CD4-positive, alpha-beta T cell treated with Interleukin-6 at 100 ng/mL for 8 hours (primary cell): ENCODE measurements at regions not wholly inside any gene's neighbourhood (a gene's known extent, or its start where the extent isn't known, plus 50 kb on each side); places are given as distances from the start of the nearest gene placed in this dataset.
"Not testable (repeated sequence)": the region's sequence is repeated elsewhere in the genome, so short reads cannot be mapped to it uniquely, and the experiment has no call there.

Source experiments
- DNase-seq: peaks from one replicate; pipeline ENCODE4 v3.0.0-alpha.2; 2020; ENCODE audit warnings: mixed read lengths, low spot score

GRCh38 chr2:56806924-56807323 is 623.1 kb downstream of the CCDC85A start:
- DNase-seq = no peak

DNA sequence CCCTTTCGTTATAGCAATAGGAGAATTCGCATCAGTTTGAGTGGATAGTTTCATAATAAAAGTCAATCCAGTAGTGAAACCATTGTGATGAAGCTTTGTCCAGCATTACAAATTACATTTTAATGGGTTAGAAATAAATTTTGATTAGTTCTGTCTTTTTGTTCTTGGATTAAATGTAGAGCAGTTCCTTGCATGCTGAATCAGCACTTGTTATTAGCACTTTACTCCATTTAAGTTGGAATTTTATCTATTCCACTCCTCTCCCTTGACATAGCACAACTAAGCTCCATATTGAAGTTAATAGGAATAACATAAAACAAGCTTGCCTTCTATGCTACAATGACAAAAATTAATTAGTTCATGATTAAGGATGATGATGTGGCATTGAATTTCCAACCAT is 624.1 kb downstream of the CCDC85A start:
- DNase-seq = no peak

DNA sequence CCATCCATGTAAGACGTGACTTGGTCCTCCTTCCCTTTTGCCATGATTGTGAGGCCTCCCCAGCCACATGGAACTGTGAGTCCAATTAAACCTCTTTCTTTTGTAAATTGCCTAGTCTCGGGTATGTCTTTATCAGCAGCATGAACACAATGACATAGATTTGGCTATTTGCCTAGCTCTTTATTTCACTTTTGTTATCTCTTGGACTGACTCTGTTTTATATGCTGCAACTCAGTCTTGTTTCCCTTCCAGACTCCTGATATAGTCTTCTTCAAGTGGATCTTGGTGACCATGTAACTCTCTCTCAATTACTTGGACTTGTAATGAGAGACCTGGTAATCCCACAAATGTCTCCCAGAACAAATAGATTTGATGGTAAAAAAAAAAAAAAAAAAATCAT is 627.6 kb downstream of the CCDC85A start:
- DNase-seq = no peak

DNA sequence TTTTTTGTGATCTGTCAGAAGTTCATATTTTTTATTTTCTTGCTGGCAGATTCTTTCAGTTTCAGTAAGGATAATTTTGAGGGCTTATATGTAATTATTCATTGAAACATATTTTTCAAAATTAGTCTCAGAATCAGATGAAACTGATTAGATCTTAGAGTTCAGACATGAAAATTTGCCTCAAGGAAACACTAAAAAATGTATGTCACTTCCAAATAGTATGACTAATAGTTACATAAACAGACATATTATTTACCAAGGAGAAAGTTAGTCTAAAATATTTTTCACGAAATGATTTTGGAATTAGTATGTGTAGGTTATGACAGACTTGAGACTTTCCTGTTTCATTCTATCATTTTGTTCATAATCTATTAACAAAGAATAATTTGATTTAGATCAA is 628.6 kb downstream of the CCDC85A start:
- DNase-seq = no peak

DNA sequence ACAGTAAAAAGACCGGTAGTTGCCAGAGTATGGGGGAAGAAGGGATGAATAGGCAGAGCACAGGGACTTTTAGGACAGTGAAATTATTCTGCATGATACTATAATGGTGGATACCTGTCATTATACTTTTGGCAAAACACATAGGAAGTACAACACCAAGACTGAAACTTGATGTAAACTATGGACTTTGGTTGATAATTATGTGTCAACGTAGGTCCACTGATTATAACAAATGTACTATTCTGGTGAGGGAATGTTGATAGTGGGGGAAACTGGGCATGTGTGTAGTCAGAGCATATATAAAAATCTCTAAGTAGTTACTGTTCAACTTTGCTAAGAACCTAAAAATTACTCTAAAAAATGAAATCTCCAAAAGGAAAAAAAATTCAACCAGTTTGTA is 629.7 kb downstream of the CCDC85A start:
- no peak for DNase-seq

GRCh38 chr2:56816666-56817065 is 632.9 kb downstream of the CCDC85A start:
- no peak for DNase-seq

DNA sequence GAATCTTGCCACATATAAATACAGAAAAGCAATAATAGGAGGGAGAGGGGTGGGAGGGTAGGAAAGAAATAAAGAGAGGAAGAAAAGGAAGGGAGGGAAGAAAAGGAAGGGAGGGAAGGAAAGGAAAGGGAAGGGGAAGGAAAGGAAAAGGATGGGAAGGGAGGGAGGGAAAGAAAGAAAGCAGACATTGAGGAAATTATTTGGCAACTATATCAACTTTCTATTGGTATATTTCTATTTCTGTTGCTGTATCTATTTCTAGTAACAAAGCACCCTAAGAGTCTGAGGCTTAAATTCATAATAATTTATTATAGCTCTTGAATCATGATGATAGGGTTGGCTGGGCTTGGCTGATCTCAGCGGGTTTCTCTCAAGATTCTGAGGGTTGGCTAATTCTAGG is 648.0 kb downstream of the CCDC85A start:
- DNase-seq = no peak

- no peak for DNase-seq
These were observed 650.9 kb downstream of the CCDC85A start for GRCh38 chr2:56834686-56835085.

GRCh38 chr2:56840009-56840408 is 656.2 kb downstream of the CCDC85A start:
- DNase-seq = not testable (repeated sequence)

- DNase-seq = no peak
These were observed 677.2 kb downstream of the CCDC85A start for GRCh38 chr2:56860991-56861390.

DNA sequence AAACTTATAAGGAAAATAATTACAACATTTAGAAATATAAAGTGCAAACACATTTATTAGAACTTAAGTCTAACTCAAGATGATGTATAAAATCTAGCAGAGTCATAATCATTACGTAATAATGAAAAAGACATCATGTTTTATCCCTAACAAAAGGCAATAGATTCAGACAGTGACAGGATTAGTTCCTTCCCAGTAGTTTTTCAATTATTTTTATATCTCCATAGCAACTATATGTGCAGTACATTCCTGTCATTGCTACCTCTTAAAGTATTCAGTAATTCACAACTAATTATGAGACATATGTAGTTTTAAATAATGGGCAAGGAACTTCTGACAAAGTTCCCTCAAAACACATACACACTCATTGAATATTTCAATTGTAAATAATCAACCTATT is 687.9 kb downstream of the CCDC85A start:
- DNase-seq = no peak

GRCh38 chr2:56874717-56875116 is 690.9 kb downstream of the CCDC85A start:
- DNase-seq = no peak

DNA sequence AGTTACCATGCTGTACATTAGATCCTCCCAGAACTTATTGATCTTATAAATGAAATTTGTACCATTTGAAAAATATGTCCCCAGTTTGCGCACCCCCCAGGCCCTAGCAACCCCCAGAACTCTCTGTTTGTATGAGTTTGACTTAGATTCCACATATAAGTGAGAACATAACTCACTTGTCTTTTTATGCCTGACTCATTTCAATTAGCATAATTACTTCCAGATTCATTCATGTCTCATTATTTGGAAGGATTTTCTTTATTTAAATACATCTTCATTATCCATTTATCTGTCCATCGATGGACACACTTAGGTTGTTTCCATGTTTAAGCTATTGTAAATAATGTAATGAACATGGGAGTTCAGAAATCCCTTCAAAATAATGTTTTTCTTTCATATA is 705.9 kb downstream of the CCDC85A start:
- no peak for DNase-seq

DNA sequence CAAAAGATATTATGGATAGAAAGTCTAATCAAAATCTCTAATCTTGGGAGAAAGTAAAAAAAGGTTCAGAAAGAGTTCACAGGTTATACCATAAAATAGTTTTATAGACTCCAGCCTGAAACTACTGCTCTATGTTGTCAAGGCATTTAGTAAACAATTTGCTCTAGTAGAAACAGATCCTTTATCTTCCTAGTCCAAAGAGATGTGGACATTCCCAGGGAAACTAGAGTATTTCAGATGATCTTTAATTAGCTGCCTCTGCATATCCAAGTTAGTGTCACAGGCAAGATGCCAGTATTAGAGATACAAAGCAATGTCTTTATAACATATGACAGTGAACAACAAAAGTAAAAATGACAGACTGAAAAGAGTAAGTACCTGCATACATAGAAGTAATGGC is 708.6 kb downstream of the CCDC85A start:
- no peak for DNase-seq

GRCh38 chr2:56898986-56899385 is 715.2 kb downstream of the CCDC85A start:
- DNase-seq = no peak

DNA sequence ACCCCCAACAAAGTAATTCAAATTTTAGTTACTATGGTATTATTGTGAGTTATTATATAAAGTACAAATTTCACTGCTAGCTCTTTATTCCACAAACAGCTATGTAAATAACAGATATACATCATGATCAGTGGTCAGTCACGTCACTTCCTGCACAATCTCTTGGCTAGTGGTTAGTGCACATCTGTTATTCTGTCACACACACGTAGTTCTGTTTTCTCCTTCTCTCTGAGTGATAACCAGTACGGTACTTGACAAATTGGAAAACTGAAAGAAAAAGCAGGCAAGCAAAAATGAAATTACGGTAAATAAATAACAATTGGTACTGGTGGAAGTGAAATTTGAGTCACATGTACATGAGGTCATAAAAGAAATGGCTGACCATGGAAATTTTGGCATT is 728.7 kb downstream of the CCDC85A start:
- DNase-seq = no peak

- no peak for DNase-seq
These were observed 735.0 kb downstream of the CCDC85A start for GRCh38 chr2:56918790-56919189.

GRCh38 chr2:56933976-56934375 is 750.2 kb downstream of the CCDC85A start:
- DNase-seq = no peak

DNA sequence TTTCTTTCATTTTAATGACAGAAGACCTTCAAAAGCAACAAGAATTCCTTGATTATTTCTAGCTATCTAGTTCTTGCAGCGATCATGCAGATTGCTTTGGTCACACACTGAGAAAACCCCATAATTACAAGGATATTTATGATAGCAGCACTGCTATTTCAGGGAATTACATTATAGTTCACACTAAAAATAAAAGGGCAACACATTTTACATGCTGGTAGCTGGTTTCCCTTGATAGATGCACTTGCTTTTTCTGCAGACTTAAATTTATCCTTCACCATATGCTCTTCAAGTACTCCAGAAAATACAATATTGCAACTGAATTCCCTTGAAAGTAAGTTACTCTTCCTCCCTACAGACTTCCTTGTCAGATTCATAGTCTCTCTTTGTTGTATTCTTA is 751.1 kb downstream of the CCDC85A start:
- no peak for DNase-seq

DNA sequence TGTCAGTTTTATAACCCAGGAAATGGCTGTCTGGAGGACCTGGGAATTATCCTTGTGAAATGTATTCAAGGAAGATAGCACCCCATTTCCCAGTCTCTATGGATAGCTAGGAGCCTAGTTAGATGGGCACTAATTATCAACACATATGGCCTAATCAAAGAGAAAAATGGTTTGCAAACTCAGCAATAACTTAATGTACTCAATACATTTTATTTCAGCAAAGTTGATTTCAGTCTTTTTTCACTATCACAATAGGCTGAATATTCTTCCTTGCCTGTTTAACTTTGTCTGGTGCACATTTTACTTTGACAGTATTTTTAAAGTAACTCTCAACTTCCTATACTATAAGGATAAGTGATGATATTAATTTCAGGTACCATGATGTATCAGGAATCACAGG is 756.3 kb downstream of the CCDC85A start:
- DNase-seq = no peak

- no peak for DNase-seq
These were observed 769.1 kb downstream of the CCDC85A start for GRCh38 chr2:56952871-56953270.

DNA sequence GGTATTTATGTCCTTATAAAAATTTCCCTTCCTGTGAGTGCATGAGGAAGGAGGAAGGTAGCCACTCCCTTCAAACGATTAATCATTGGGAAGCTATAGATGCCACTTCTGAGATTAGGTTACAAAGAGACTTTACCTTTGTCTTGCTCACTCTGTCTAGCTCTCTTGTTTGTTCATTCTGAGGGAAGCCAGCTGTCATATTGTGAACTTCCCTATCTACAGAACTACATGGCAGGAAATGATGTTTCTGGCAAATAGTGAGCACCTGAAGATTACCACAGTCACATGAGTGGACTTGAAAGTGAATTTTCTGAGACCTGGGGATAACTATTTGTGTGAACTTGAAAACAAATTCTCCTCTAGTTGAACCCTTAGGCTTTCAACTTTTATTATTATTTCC is 776.8 kb downstream of the CCDC85A start:
- no peak for DNase-seq

GRCh38 chr2:56962673-56963072 is 778.9 kb downstream of the CCDC85A start:
- DNase-seq = no peak

DNA sequence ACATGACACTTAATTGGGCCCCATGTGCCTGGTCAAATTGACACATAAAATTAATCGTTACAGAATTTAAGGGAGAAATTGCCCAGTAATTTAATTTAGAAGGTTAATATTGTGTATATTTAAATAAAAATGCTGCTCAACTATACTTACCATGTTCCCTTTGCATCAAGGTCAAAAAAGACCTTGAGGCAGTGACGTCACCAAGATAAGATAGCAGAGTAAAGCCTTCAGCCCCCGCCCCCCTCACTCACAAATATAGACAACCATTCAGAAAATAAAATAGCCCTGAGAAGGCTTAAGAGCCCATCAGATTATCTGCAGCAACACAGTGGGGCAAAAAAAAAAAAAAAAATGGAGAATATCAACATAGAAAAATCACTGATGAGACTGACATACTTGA is 785.7 kb downstream of the CCDC85A start:
- DNase-seq = no peak

DNA sequence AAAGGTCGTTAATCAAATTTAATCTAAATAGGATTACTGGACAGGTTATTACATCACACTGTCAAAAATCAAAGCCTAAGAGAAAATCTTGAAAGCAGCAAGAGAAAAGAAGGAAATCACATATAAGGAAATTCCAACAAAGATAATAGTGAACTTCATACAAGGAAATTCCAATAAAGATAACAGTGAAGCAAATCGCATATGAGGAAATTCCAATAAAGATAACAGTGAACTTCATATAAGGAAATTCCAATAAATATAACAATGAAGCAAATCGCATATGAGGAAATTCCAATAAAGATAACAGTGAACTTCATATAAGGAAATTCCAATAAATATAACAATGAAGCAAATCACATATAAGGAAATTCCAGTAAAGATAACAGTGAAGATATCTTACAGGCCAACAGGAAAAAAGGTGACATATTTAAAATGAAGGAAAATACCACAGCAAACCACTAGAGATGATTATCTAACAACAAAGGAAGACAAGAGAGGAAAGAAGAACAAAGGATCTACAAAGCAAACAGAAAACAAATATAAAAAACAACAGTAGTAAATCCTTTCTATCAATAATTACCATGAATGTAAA is 787.7 kb downstream of the CCDC85A start:
- no peak for DNase-seq
